Right hindlimb (tissue), 1 donor: ENCODE measurements at regions not wholly inside any gene's neighbourhood (a gene's known extent, or its start where the extent isn't known, plus 50 kb on each side); places are given as distances from the start of the nearest gene placed in this dataset.

Source experiments
- DNase-seq: peaks from one replicate; pipeline ENCODE4 v3.0.0-alpha.2; 2018

- no peak for DNase-seq
Measured at GRCh38 chr1:30280572-30280971, 442.8 kb downstream of the MATN1 start.

GRCh38 chr1:30277911-30278310, 445.5 kb downstream of the MATN1 start:
- DNase-seq: no peak

- no peak for DNase-seq
Measured at GRCh38 chr1:30277415-30277814, 446.0 kb downstream of the MATN1 start.

GRCh38 chr1:30275926-30276764, 447.2 kb downstream of the MATN1 start:
- DNase-seq: no peak

- DNase-seq: no peak
Measured at GRCh38 chr1:30274976-30275621, 448.3 kb downstream of the MATN1 start.

- DNase-seq: no peak
Measured at GRCh38 chr1:30274173-30274970, 449.0 kb downstream of the MATN1 start.

- no peak for DNase-seq
Measured at GRCh38 chr1:30273456-30273855, 449.9 kb downstream of the MATN1 start.

GRCh38 chr1:30273021-30273325, 450.4 kb downstream of the MATN1 start:
- no peak for DNase-seq

- DNase-seq: no peak
Measured at GRCh38 chr1:30272277-30273020, 450.9 kb downstream of the MATN1 start.

- DNase-seq: no peak
Measured at GRCh38 chr1:30271401-30272276, 451.7 kb downstream of the MATN1 start.

GRCh38 chr1:30270461-30270860, 452.9 kb downstream of the MATN1 start:
- DNase-seq: no peak

- no peak for DNase-seq
Measured at GRCh38 chr1:30268923-30269666, 454.3 kb downstream of the MATN1 start.

GRCh38 chr1:30267856-30268255, 455.5 kb downstream of the MATN1 start:
- DNase-seq: no peak

GRCh38 chr1:30267046-30267445, 456.3 kb downstream of the MATN1 start:
- no peak for DNase-seq

- DNase-seq: no peak
Measured at GRCh38 chr1:30265127-30266070, 458.0 kb downstream of the MATN1 start.

GRCh38 chr1:30264672-30265025, 458.7 kb downstream of the MATN1 start:
- DNase-seq: no peak

- no peak for DNase-seq
Measured at GRCh38 chr1:30263888-30264671, 459.3 kb downstream of the MATN1 start.

- no peak for DNase-seq
Measured at GRCh38 chr1:30263405-30263804, 460.0 kb downstream of the MATN1 start.

GRCh38 chr1:30262158-30262557, 461.2 kb downstream of the MATN1 start:
- no peak for DNase-seq
